GM19351 (cell line): ENCODE measurements at regions not wholly inside any gene's neighbourhood (a gene's known extent, or its start where the extent isn't known, plus 50 kb on each side); places are given as distances from the start of the nearest gene placed in this dataset.

Experiments
- ATAC-seq: cut with Tn5 transposase; IDR thresholded peaks from one replicate; pipeline ENCODE4 v1.9.1; 2021; ENCODE audit warnings: mild to moderate bottlenecking, moderate library complexity; ENCODE audit not compliant: unreplicated experiment

GRCh38 chr12:87794854-87795253, 234.3 kb downstream of the C12orf50 start:
- no peak for ATAC-seq

- no peak for ATAC-seq
These were observed 236.1 kb downstream of the C12orf50 start for GRCh38 chr12:87793131-87793530.

DNA sequence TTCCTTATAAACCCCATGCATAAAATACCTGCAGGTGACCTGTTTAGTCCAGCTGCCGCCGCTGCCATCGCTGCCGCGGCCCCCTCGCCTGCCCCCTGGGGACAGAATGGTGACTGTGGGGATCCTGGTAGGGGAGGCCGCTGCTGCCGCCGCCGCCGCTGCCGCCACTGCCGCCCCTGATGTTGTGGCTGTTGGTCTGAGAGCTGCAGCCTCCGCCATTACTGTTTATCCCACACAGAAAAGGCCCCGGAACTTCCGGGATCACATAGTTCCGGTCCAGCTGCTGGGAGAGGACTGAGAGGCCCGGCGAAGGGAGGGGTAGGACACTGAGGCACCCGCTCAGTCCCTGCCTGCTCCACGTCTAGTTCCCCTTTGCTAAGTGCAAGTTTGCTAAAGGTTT, 244.9 kb downstream of the C12orf50 start:
- ATAC-seq, result no peak

- no peak for ATAC-seq
These were observed 245.7 kb downstream of the C12orf50 start for GRCh38 chr12:87783467-87783866.

- no peak for ATAC-seq
These were observed 246.4 kb downstream of the C12orf50 start for GRCh38 chr12:87782838-87783237.

DNA sequence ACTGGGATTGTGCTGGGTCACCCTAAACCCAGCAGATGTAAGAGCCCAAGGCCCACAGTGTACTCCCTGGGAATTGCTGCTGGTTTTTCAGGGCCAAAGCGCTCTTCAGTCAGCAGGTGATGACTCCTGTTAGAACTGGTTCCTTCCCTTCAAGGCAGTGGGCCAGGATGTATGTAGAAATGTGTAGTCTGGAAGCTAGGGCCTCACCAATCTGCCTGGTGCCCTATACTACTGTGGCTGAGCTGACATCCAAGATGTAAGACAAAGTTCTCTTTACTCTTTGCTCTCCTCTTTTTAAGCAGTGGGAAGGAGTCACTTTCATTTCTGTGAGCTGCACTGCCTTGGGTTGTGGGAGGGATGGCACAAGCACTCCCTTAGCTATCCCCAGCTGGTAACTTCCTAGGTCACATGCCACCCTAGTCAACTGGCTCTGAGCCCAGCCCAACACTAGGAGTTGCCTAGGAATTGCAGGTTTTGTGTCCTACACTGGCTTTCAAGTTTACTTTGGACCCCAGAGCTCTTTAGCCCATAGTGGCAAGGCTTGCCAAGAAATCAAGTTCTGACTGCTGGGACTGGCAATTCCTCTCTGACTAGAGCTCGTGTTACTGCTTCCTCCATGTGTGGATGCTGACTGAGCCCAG, 249.2 kb downstream of the C12orf50 start:
- ATAC-seq, result no peak

DNA sequence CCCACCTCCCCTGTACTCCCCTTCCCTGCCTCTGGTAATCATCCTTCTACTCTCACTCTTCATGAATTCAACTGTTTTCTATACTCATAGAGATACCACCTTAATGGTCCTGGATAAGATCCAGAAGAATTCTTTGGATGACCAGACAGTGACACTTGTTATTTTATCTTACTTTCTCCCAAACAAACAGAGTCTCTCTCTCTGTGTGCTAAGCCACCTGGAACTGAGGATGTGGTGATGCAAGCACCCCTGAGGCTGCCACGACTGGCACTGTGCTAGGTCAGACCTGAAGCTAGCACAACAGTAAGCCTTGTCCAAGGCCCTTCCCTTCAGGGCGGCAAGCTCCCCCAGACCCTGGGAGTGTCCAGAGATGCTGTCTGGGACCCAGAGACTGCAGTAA, 250.2 kb downstream of the C12orf50 start:
- no peak for ATAC-seq

GRCh38 chr12:87778065-87778464, 251.1 kb downstream of the C12orf50 start:
- ATAC-seq, result no peak

DNA sequence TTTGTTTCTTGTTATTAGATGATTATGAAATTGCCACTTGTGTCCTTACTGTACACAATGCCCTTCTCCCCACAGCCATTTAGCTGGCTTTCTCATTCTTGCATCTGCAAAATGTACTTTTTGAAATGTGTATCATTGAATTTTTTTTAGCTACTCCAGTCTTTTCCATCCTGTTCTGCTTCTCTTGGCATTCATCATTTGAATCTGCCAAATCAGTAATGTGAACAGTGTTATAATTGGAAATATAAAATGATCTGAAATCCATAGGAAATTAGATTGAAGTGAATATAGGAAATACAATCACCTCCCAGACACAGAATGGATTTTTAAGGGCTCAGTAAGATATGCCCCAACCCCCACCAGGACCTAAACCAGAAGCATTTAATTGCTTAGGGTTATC, 253.4 kb downstream of the C12orf50 start:
- ATAC-seq, result no peak

- ATAC-seq, result no peak
These were observed 254.2 kb downstream of the C12orf50 start for GRCh38 chr12:87775051-87775450.

DNA sequence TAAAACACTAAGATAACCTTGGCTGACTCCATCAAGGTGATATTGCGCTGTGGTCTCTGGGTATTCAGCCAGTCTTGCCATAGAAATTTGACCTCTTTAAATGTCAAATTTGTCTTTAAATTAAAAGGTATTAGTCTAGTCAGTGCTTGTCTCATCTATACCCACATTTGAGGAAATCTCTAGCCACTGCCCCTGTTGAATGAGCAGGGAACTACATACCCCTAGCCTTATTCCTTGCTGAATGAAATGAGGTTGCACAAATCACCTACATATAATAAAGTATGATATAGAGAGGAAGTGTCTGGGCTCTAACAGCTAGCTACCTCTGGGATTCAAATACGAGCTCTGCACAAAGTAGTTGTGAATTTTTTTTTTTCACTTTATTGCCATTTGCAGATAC, 256.8 kb downstream of the C12orf50 start:
- ATAC-seq, result no peak

- no peak for ATAC-seq
These were observed 260.5 kb downstream of the C12orf50 start for GRCh38 chr12:87768501-87769287.

GRCh38 chr12:87766044-87766443, 263.2 kb downstream of the C12orf50 start:
- no peak for ATAC-seq

- no peak for ATAC-seq
These were observed 268.3 kb downstream of the C12orf50 start for GRCh38 chr12:87760943-87761342.

GRCh38 chr12:87758271-87758670, 270.9 kb downstream of the C12orf50 start:
- no peak for ATAC-seq

- ATAC-seq, result no peak
These were observed 272.5 kb downstream of the C12orf50 start for GRCh38 chr12:87756721-87757120.

- no peak for ATAC-seq
These were observed 273.1 kb downstream of the C12orf50 start for GRCh38 chr12:87756111-87756510.

DNA sequence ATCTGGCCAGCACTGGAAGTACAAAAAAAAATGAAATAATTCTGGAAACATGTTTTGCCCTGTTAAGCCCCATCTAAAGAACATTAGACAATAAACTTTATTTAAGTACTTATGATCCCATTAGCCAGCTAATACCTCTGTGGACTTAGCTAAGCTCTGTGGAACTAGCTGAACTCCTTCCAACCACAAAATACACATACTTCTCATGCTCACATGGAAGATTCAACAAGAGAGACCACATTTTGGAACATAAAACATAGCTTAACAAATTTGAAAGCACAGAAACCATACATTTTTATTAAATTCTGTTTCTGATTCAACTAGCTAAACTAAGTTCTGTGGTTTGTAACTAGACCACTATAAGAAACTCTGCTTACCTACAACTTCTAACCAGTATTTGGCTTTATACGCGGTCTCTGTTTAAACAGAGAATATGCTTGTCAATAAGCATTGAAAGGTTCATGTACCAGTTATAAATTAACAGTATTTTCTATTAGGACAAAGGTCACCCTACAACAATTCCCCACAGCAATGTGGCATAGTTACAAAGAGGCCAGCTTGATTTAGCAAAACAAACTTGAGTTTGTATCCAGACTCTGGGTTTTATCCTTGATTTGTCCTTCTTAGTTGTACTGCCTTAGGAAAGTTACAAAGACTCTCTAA, 300.1 kb downstream of the C12orf50 start:
- no peak for ATAC-seq

GRCh38 chr12:87720967-87721366, 308.2 kb downstream of the C12orf50 start:
- ATAC-seq, result no peak

- ATAC-seq, result no peak
These were observed 324.8 kb downstream of the C12orf50 start for GRCh38 chr12:87704374-87704773.

DNA sequence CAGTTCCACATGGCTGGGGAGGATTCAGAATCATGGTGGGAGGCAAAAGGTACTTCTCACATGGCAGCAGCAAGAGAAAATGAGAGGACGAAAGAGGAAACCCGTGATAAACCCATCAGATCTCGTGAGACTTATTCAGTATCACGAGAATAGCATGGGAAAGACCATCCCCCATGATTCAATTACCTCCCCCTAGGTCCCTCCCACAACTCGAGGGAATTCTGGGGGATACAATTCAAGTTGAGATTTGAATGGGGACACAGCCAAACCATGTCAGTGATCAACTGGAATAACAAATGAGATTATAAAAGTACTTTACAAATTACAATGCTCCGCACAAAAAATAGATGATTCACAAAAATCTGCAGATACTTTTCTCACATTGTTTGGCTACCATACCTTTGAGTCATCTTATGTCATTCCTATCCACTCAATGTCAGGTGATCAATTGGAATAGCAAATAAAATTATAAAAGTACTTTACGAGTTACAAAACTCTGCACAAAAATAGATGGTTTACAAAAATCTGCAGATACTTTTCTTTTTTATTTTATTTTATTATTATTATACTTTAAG, 338.9 kb downstream of the C12orf50 start:
- ATAC-seq, result no peak

GRCh38 chr12:87689196-87689595, 340.0 kb downstream of the C12orf50 start:
- ATAC-seq, result no peak
